Neuronal stem cell (in vitro differentiated cells): ENCODE measurements at regions not wholly inside any gene's neighbourhood (a gene's known extent, or its start where the extent isn't known, plus 50 kb on each side); places are given as distances from the start of the nearest gene placed in this dataset.

Experiments
- DNase-seq: peaks from one replicate; pipeline ENCODE4 v3.0.0-alpha.2; 2013; ENCODE audit warnings: low spot score
- H2AFZ ChIP-seq: one replicate; pipeline ENCODE4 v1.6.1; 2013; ENCODE audit warnings: mild to moderate bottlenecking, low read length, inconsistent platforms
- H2AK5ac ChIP-seq: 2 replicates; pipeline ENCODE4 v1.6.1; 2013; ENCODE audit warnings: low read depth, mild to moderate bottlenecking, inconsistent platforms, low read length, moderate library complexity, mixed read lengths
- H2BK120ac ChIP-seq: 2 replicates; pipeline ENCODE4 v1.6.1; 2013; ENCODE audit warnings: low read depth, mild to moderate bottlenecking, inconsistent platforms, low read length, moderate library complexity, mixed read lengths
- H2BK12ac ChIP-seq: one replicate; pipeline ENCODE4 v1.6.1; 2013; ENCODE audit warnings: low read length, inconsistent platforms
- H2BK15ac ChIP-seq: 2 replicates; pipeline ENCODE4 v1.6.1; 2013; ENCODE audit warnings: mild to moderate bottlenecking, low read length, inconsistent platforms, mixed read lengths
- H2BK5ac ChIP-seq: one replicate; pipeline ENCODE4 v1.6.1; 2013; ENCODE audit warnings: inconsistent platforms, mild to moderate bottlenecking, low read length, moderate library complexity
- H3K14ac ChIP-seq: one replicate; pipeline ENCODE4 v1.6.1; 2013; ENCODE audit warnings: low read length, inconsistent platforms
- H3K18ac ChIP-seq: 2 replicates; pipeline ENCODE4 v1.6.1; 2013; ENCODE audit warnings: low read length, inconsistent platforms
- H3K23ac ChIP-seq: 2 replicates; pipeline ENCODE4 v1.6.1; 2013; ENCODE audit warnings: low read depth, mild to moderate bottlenecking, mixed read lengths, low read length, inconsistent platforms; ENCODE audit not compliant: poor library complexity
- H3K27ac ChIP-seq: replicated peaks from 3 replicates; pipeline ENCODE4 v1.5.1; 2013; ENCODE audit warnings: low read length, inconsistent platforms
- H3K27me3 ChIP-seq, 3 experiments: 2 replicates each; pipeline ENCODE4 v1.6.1; 2013; ENCODE audit warnings: low read length in 3 of 3, mild to moderate bottlenecking in 2 of 3, inconsistent platforms in 1 of 3, low read depth in 1 of 3, mixed read lengths in 1 of 3, moderate library complexity in 1 of 3; ENCODE audit not compliant: control insufficient read depth in 3 of 3, insufficient read depth in 3 of 3
- H3K36me3 ChIP-seq, 2 donors: replicated peaks in 1 of 2; 2 replicates each; pipeline ENCODE4 v1.6.1; 2013; ENCODE audit warnings: low read length in 2 of 2; ENCODE audit not compliant: control insufficient read depth in 2 of 2, insufficient read depth in 2 of 2
- H3K4ac ChIP-seq: 2 replicates; pipeline ENCODE4 v1.6.1; 2013; ENCODE audit warnings: inconsistent platforms, mild to moderate bottlenecking, low read length, moderate library complexity
- H3K4me1 ChIP-seq, 2 donors: 1 replicate in 1 of 2; 2 replicates in 1 of 2; pipeline ENCODE4 v1.6.1; 2013; ENCODE audit warnings: low read length in 2 of 2, low read depth in 1 of 2; ENCODE audit not compliant: control insufficient read depth in 2 of 2, insufficient read depth in 1 of 2
- H3K4me2 ChIP-seq: one replicate; pipeline ENCODE4 v1.6.1; 2013; ENCODE audit warnings: mild to moderate bottlenecking, low read length, inconsistent platforms; ENCODE audit not compliant: insufficient read depth, poor library complexity, severe bottlenecking
- H3K4me3 ChIP-seq, 2 donors: 2 replicates each; pipeline ENCODE4 v1.5.1; 2013; ENCODE audit warnings: low read length in 2 of 2, mild to moderate bottlenecking in 2 of 2, inconsistent platforms in 1 of 2, moderate library complexity in 1 of 2
- H3K79me1 ChIP-seq: one replicate; pipeline ENCODE4 v1.6.1; 2013; ENCODE audit warnings: low read depth, mild to moderate bottlenecking, inconsistent platforms, low read length, moderate library complexity
- H3K9ac ChIP-seq: one replicate; pipeline ENCODE4 v1.6.1; 2013; ENCODE audit warnings: mild to moderate bottlenecking, low read depth, low read length, inconsistent platforms; ENCODE audit not compliant: poor library complexity
- H3K9me3 ChIP-seq, 2 donors: replicated peaks in 1 of 2; 2 replicates each; pipeline versions ENCODE3 to v1.6.1; 2013; ENCODE audit warnings: low read length in 2 of 2, mild to moderate bottlenecking in 2 of 2, inconsistent platforms in 1 of 2, low read depth in 1 of 2, mixed read lengths in 1 of 2, moderate library complexity in 1 of 2; ENCODE audit not compliant: control insufficient read depth in 2 of 2, insufficient read depth in 1 of 2
- H4K8ac ChIP-seq: one replicate; pipeline ENCODE4 v1.6.1; 2013; ENCODE audit warnings: low read depth, mild to moderate bottlenecking, inconsistent platforms, low read length, moderate library complexity
- H4K91ac ChIP-seq: one replicate; pipeline ENCODE4 v1.6.1; 2013; ENCODE audit warnings: low read length, low read depth, mild to moderate bottlenecking, inconsistent platforms; ENCODE audit not compliant: poor library complexity
- WGBS, 2 donors: extraction: QIAGEN DNeasy Blood & Tissue Kit; methylation state at CpG; one replicate each; pipeline ENCODE4 v1.1.7; 2013; ENCODE audit warnings: missing lambda C conversion rate in 2 of 2, mixed read lengths in 1 of 2; ENCODE audit not compliant: insufficient read length in 2 of 2, insufficient replicate concordance in 1 of 2; ENCODE audit errors: extremely low coverage in 2 of 2; 5-methylcytosine and 5-hydroxymethylcytosine counted together

DNA sequence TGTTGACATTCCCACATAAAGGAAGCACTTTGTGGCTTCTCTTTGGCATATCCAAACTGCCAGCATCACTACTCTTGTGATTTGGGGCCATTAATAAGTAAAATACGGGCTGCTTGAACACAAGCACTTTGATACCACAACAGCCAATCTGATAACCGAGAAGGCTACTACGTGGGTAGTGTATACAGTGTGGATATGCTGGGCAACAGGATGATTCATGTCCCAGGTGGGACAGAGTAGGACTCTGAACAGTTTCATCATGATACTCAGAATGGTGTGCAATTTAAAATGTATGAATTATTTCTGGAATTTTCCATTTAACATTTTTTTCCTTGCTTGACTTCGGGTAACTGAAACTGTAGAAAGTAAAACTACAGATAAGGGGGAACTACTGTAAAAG lies 225.0 kb upstream of the DDHD1 start:
- Histone ChIP-seq H2AK5ac (no peak overlapping the region), H3K27ac (no peak overlapping the region), H2BK15ac (no peak overlapping the region), H3K4me2 (no peak overlapping the region), H4K91ac (no peak overlapping the region), H3K9ac (no peak overlapping the region), H2AFZ (no peak overlapping the region), H3K4me3 (no peak overlapping the region), H3K18ac (no peak overlapping the region), H3K27me3 (no peaks in the 10 kb centered on the region), H3K14ac (no peak overlapping the region), H2BK12ac (no peak overlapping the region), H3K23ac (no peak overlapping the region), H4K8ac (no peak overlapping the region), H2BK5ac (no peak overlapping the region), H3K4ac (no peak overlapping the region), H3K79me1 (no peaks in the 10 kb centered on the region), H3K36me3 (no peaks in the 10 kb centered on the region), H3K9me3 (no peaks in the 10 kb centered on the region), H2BK120ac (no peak overlapping the region), H3K4me1 (no peaks in the 10 kb centered on the region)
- no CpG with 5 or more reads among the region's 4 CpGs for WGBS, 2 donors
- no peak for DNase-seq

DNA sequence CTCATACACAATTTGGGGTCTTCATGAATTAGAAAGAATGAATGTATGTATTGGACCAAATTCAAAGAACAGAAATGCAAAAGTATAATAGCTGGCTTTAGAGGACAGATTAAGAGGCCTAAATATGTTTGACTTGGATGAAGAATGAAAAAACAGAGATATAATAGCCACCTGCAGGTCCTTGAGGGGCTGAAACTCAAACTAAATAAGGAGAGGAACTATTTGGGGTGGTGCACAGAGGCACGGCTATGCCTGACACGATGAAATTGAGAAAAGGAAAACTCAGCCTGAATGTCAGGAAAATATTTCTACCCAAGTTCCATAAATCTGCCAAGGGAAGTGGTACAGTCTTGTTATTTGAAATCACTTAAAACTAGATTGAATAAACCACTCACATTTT lies 222.9 kb upstream of the DDHD1 start:
- H2AFZ ChIP-seq, result no peak overlapping the region
- no peaks in the 10 kb centered on the region for H3K79me1 ChIP-seq
- no peak for DNase-seq
- H3K4ac ChIP-seq, result no peak overlapping the region
- H3K9me3 ChIP-seq, result no peaks in the 10 kb centered on the region
- H2BK120ac ChIP-seq, result no peak overlapping the region
- H3K27ac ChIP-seq, result no peak overlapping the region
- no peak overlapping the region for H3K18ac ChIP-seq
- H4K8ac ChIP-seq, result no peak overlapping the region
- H3K27me3 ChIP-seq, result no peaks in the 10 kb centered on the region
- no peak overlapping the region for H3K9ac ChIP-seq
- no peaks in the 10 kb centered on the region for H3K4me1 ChIP-seq
- H3K36me3 ChIP-seq, result no peaks in the 10 kb centered on the region
- no peak overlapping the region for H2BK12ac ChIP-seq
- H2AK5ac ChIP-seq, result no peak overlapping the region
- no peak overlapping the region for H2BK5ac ChIP-seq
- no peak overlapping the region for H3K23ac ChIP-seq
- H3K4me3 ChIP-seq, result no peak overlapping the region
- no peak overlapping the region for H2BK15ac ChIP-seq
- no peak overlapping the region for H3K14ac ChIP-seq
- no CpG with 5 or more reads among the region's 2 CpGs for whole genome bisulfite sequencing, 2 donors
- H4K91ac ChIP-seq, result no peak overlapping the region
- H3K4me2 ChIP-seq, result no peak overlapping the region

DNA sequence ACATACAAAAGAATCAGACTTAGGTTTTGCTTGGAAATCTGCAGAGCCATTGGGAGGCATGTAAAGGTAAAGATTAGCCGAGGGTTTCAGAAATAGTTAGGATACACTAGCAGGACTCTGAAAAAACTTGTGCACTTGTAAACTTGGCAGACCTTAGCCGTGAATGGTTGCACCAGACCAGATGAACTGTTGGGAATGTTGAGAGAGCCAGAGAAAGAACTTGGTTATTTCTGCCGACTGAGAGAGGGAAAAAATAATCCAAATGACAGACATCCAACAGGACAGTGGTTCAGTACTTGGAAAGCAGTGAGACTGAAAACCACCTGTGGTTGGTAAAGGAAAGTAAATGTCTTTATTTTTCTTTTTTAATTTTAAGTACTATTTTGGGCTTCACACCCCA lies 222.5 kb upstream of the DDHD1 start:
- no peak overlapping the region for H2BK12ac ChIP-seq
- no peak overlapping the region for H3K4ac ChIP-seq
- H2BK5ac ChIP-seq, result no peak overlapping the region
- H2BK15ac ChIP-seq, result no peak overlapping the region
- no peak overlapping the region for H3K27ac ChIP-seq
- H3K27me3 ChIP-seq, result no peaks in the 10 kb centered on the region
- H4K91ac ChIP-seq, result no peak overlapping the region
- H3K23ac ChIP-seq, result no peak overlapping the region
- H2AFZ ChIP-seq, result no peak overlapping the region
- H2BK120ac ChIP-seq, result no peak overlapping the region
- no peak overlapping the region for H3K18ac ChIP-seq
- no peak overlapping the region for H3K4me3 ChIP-seq
- H3K36me3 ChIP-seq, result no peaks in the 10 kb centered on the region
- H2AK5ac ChIP-seq, result no peak overlapping the region
- no CpG with 5 or more reads among the region's 3 CpGs for WGBS, 2 donors
- no peak overlapping the region for H3K4me2 ChIP-seq
- DNase-seq, result no peak
- no peaks in the 10 kb centered on the region for H3K4me1 ChIP-seq
- H3K9me3 ChIP-seq, result no peaks in the 10 kb centered on the region
- H3K14ac ChIP-seq, result no peak overlapping the region
- H3K9ac ChIP-seq, result no peak overlapping the region
- no peak overlapping the region for H4K8ac ChIP-seq
- no peaks in the 10 kb centered on the region for H3K79me1 ChIP-seq

DNA sequence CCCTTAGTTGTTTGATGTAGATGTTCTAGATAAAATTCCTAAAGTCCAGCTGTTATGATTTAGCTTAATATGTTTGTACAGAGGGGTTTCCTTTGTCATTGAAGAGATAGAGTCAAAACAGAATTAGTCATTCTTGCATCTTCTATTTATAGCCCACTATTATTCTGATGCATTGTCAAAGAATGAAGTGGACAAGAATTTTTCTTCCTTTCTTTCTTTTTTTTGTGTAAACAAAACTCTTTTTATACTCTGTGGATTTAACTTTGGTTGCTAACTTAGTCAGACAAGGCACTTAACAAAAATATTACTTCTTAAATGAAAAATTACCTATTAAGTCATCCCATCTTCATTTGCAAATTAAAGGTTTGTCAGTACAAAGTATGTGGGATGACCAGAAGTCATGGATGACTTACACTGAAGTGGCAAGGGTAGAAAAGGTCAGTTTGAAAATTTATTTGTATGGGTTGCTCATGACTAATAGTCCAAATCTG lies 215.6 kb upstream of the DDHD1 start:
- Histone ChIP-seq H3K27me3 (no peaks in the 10 kb centered on the region), H4K8ac (no peak overlapping the region)
- no peak for DNase-seq

More for the DNA sequence above, 215.6 kb upstream of the DDHD1 start:
- Histone ChIP-seq H3K36me3 (no peaks in the 10 kb centered on the region), H3K9me3 (no peaks in the 10 kb centered on the region), H3K9ac (no peak overlapping the region), H2BK15ac (no peak overlapping the region), H4K91ac (no peak overlapping the region), H3K79me1 (no peaks in the 10 kb centered on the region), H2BK5ac (no peak overlapping the region), H2AFZ (no peak overlapping the region), H3K4me2 (no peak overlapping the region), H3K18ac (no peak overlapping the region), H3K4me1 (peaks cover 0 to 2% of the 10 kb centered on the region in 2 donors), H2AK5ac (no peak overlapping the region), H3K4ac (no peak overlapping the region), H3K4me3 (no peak overlapping the region), H3K27ac (no peak overlapping the region), H2BK12ac (no peak overlapping the region), H3K14ac (no peak overlapping the region), H2BK120ac (no peak overlapping the region), H3K23ac (no peak overlapping the region)
